ENCODE measurements at regions not wholly inside any gene's neighbourhood (a gene's known extent, or its start where the extent isn't known, plus 50 kb on each side); places are given as distances from the start of the nearest gene placed in this dataset.
"Not testable (repeated sequence)": the region's sequence is repeated elsewhere in the genome, so short reads cannot be mapped to it uniquely, and the experiment has no call there.

- DNase-seq = peak in 1 of 2 donors; percentile 12
Measured at GRCh38 chr14:77985211-77985615, 185.0 kb upstream of the NRXN3 start.

GRCh38 chr14:77986773-77987172, 183.4 kb upstream of the NRXN3 start:
- DNase-seq = no peak

GRCh38 chr14:77988096-77988870, 181.9 kb upstream of the NRXN3 start:
- DNase-seq = no peak

GRCh38 chr14:77988970-77989369, 181.2 kb upstream of the NRXN3 start:
- DNase-seq = no peak

GRCh38 chr14:77989441-77989991, 180.7 kb upstream of the NRXN3 start:
- no peak for DNase-seq

- DNase-seq = no peak
Measured at GRCh38 chr14:77990337-77990736, 179.8 kb upstream of the NRXN3 start.

GRCh38 chr14:77991128-77991772, 178.9 kb upstream of the NRXN3 start:
- no peak for DNase-seq

- DNase-seq = no peak
Measured at GRCh38 chr14:78005325-78005724, 164.8 kb upstream of the NRXN3 start.

GRCh38 chr14:78007160-78007559, 163.0 kb upstream of the NRXN3 start:
- DNase-seq = no peak

- no peak for DNase-seq
Measured at GRCh38 chr14:78010688-78011087, 159.5 kb upstream of the NRXN3 start.

GRCh38 chr14:78013911-78014310, 156.3 kb upstream of the NRXN3 start:
- not testable (repeated sequence) for DNase-seq

GRCh38 chr14:78016532-78016931, 153.6 kb upstream of the NRXN3 start:
- no peak for DNase-seq

GRCh38 chr14:78018283-78018682, 151.9 kb upstream of the NRXN3 start:
- DNase-seq = no peak

- DNase-seq = peak in 1 of 2 donors; percentile 29
Measured at GRCh38 chr14:78022059-78022458, 148.1 kb upstream of the NRXN3 start.

GRCh38 chr14:78023112-78023511, 147.1 kb upstream of the NRXN3 start:
- no peak for DNase-seq

GRCh38 chr14:78028471-78028870, 141.7 kb upstream of the NRXN3 start:
- DNase-seq = no peak

GRCh38 chr14:78029601-78030372, 140.4 kb upstream of the NRXN3 start:
- DNase-seq = no peak

- DNase-seq = no peak
Measured at GRCh38 chr14:78043349-78043748, 126.8 kb upstream of the NRXN3 start.

GRCh38 chr14:78048120-78048519, 122.1 kb upstream of the NRXN3 start:
- DNase-seq = no peak

- not testable (repeated sequence) for DNase-seq
Measured at GRCh38 chr14:78056890-78057289, 113.3 kb upstream of the NRXN3 start.

GRCh38 chr14:78070344-78070743, 99.8 kb upstream of the NRXN3 start:
- no peak for DNase-seq

- no peak for DNase-seq
Measured at GRCh38 chr14:78071016-78071549, 99.1 kb upstream of the NRXN3 start.

All from right lung (tissue), 2 donors.